ENCODE measurements at regions not wholly inside any gene's neighbourhood (a gene's known extent, or its start where the extent isn't known, plus 50 kb on each side); places are given as distances from the start of the nearest gene placed in this dataset.

GRCh38 chr13:73171926-73172325 is 113.1 kb downstream of the KLF5 start:
- H2BK20ac ChIP-seq (ENCODE audit: low read depth, low read length), result peak overlapping the region; percentile 54; the same call in 1 of the 2 replicates
- no peak overlapping the region for H2AK9ac ChIP-seq (replicated peaks; ENCODE audit: low read depth, low read length, poor library complexity)
- dilution Hi-C loops (cut with HindIII; ENCODE audit: low sequenced_read_pairs, unreplicated experiment) (no loop called here), in situ Hi-C loops (cut with MboI; ENCODE audit: low sequenced_read_pairs) (no loop called here), intact Hi-C loops (cut with micrococcal nuclease) (no loop called here)
- ChIA-PET POLR2A (ENCODE audit: unreplicated experiment) (no interaction called here), CTCF (interaction anchor here (0.9 kb wide), 1 partner anchor 24 kb away, joined by 3 read pairs; no protein-coding TSS in a partner anchor)
- H4K20me1 ChIP-seq (ENCODE audit: insufficient read depth, low read length), result no peaks in the 10 kb centered on the region
- WGBS, 2 experiments (ENCODE audit: extremely low coverage in 2 of 2, insufficient read length in 1 of 2), result 20% methylated on average over 1 of the region's 5 CpGs; no CpG with 5 or more reads in 1 of the 2 experiments
- peak; percentile 46 for DNase-seq
- H3K27me3 ChIP-seq (ENCODE audit: control insufficient read depth, insufficient read depth, low read length), result no peaks in the 10 kb centered on the region
- H3K9ac ChIP-seq (ENCODE audit: low read depth, low read length), result no peak overlapping the region
- H2AK5ac ChIP-seq (ENCODE audit: low read depth, low read length), result no peak overlapping the region
- peak overlapping the region; percentile 57; the same call in 1 of the 2 replicates for H4K5ac ChIP-seq (ENCODE audit: low read depth, low read length)
- BruUV-seq (replicated peaks), result no TSS peak
- no peak overlapping the region for H3K56ac ChIP-seq (ENCODE audit: extremely low read depth, insufficient read depth, low read length)
- peak overlapping the region; percentile 55 for H3K4ac ChIP-seq (ENCODE audit: low read depth, low read length)
- H3K4me2 ChIP-seq (ENCODE audit: low read depth, low read length), result peak overlapping the region; percentile 17; the same call in 1 of the 2 replicates
- peaks cover 11% of the 10 kb centered on the region for H3K4me1 ChIP-seq (ENCODE audit: control insufficient read depth, insufficient read depth, low read length)
- H2BK15ac ChIP-seq (ENCODE audit: low read depth, low read length), result peak overlapping the region; percentile 23; the same call in 2 of the 3 replicates
- H3K27ac ChIP-seq (ENCODE audit: insufficient read depth, low read length), result no peak overlapping the region
- 0 out of 2 replicates have a peak, but pooled peaks have one; percentile 7 for TF ChIP-seq CTCF (conservative IDR thresholded peaks at IDR 0.05; ENCODE audit: low read depth, low read length)
- TF ChIP-seq BHLHE40 (IDR thresholded peaks at IDR 0.05; ENCODE audit: low read depth, low read length), result 0 out of 2 replicates have a peak, but pooled peaks have one; percentile 16
- no peak for TF ChIP-seq RCOR1 (IDR thresholded peaks at IDR 0.05; ENCODE audit: insufficient replicate concordance, low read length)
- H2AFZ ChIP-seq (replicated peaks; ENCODE audit: low read length, poor library complexity), result peak overlapping the region; percentile 25
- peaks cover 8% of the 10 kb centered on the region for H3K9me1 ChIP-seq (ENCODE audit: insufficient read depth, low read length)
- no peak overlapping the region for H3K4me3 ChIP-seq (ENCODE audit: insufficient read depth, low read depth, low read length)
- no peaks in the 10 kb centered on the region for H3K36me3 ChIP-seq (ENCODE audit: control insufficient read depth, insufficient read depth, low read length)
- peak overlapping the region; percentile 29; the same call in 1 of the 2 replicates for H3K23ac ChIP-seq (ENCODE audit: low read depth, low read length)
- no peaks in the 10 kb centered on the region for H3K79me1 ChIP-seq (ENCODE audit: low read depth in 1 of 2, low read length in 2 of 2)
- H2BK5ac ChIP-seq (ENCODE audit: low read depth, low read length, poor library complexity, severe bottlenecking), result peak overlapping the region; percentile 5
- H4K91ac ChIP-seq (ENCODE audit: insufficient read depth, low read depth, low read length), result no peak overlapping the region; the same call in 1 of the 2 replicates
- no peaks in the 10 kb centered on the region for H3K9me3 ChIP-seq (ENCODE audit: control insufficient read depth, insufficient read depth, low read length)
- peak overlapping the region; percentile 42; the same call in 1 of the 2 replicates for H3K18ac ChIP-seq (ENCODE audit: low read depth, low read length)
- peak; percentile 51 for ATAC-seq (ENCODE audit: low read depth)
- peak overlapping the region; percentile 9 to 13 for H4K8ac ChIP-seq (ENCODE audit: low read depth in 2 of 2, low read length in 2 of 2)
- H3K14ac ChIP-seq (replicated peaks; ENCODE audit: low read depth, low read length), result peak overlapping the region; percentile 29
- peak overlapping the region; percentile 36; the same call in 1 of the 2 replicates for H2BK120ac ChIP-seq (ENCODE audit: low read depth, low read length)
